HG02759 (cell line): ENCODE measurements at regions not wholly inside any gene's neighbourhood (a gene's known extent, or its start where the extent isn't known, plus 50 kb on each side); places are given as distances from the start of the nearest gene placed in this dataset.

Experiments
- ATAC-seq: cut with Tn5 transposase; IDR thresholded peaks from one replicate; pipeline ENCODE4 v1.9.1; 2021; ENCODE audit warnings: mild to moderate bottlenecking, moderate library complexity; ENCODE audit not compliant: unreplicated experiment

DNA sequence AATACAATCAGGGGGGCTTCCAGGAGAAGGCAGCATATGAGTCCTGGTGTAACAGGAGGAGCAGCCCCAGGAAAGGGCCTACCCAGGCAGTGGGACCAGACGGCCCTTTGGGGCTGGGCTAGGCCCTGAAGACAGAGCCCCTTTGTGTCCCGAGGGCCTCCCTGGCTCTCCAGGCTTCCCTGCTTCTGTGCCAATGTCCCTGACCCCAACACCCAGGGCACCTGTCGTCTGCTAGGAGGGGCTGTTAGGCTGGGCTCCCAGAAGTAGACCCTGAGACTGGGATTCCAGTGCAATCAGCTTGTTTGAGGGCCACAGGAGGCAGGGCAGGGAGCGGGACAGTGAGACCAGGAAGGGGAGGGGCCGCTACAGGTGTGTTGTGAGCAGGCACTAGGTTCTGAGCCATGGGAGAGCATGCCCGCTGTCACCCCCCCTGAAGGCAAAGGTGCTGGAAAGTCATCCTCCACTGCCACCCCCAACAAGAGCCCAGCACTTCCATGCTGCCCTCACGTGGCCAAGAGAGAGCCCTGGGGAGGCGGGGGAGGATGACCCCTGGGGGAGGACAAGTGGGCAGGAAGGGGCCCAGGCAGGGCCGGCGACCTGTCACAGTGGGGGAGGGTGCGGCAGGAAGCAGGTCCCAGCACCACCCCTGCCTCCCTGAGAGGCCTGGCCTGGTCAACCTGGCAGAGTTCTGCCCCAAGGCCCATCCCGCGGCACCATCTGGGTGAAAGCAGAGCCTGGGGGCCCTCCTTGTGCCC lies 64.8 kb downstream of the ADRA2C start:
- no peak for ATAC-seq

DNA sequence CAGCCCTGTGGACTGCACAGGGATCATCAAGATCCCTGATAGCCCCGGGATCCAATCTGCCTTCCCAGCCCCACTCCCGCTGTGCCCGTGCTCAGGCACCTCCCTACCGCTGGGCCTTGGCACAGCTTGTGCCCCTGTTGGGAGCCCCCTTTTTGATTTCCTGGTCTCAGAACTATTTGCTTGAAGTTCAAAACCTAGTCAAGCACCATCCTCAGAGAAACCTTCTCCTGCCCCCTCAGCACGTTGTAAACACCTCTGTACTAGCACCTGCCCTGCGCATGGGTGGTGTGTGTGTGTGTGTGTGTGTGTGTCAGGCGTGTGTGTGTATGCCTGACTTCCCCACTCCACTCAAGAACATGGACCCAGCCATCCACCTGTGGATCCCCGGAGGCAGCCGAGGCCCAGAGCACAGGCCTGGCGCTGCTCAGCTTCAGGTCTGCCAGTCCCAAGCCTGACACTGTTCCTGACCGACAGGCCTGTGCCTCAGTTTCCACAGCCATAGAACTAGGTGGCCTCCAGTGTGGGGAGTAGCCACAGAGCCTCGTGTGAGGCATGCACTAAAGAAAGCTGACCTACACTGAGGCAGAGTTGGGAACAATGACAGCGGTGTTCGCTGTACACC lies 65.5 kb downstream of the ADRA2C start:
- ATAC-seq, result no peak

DNA sequence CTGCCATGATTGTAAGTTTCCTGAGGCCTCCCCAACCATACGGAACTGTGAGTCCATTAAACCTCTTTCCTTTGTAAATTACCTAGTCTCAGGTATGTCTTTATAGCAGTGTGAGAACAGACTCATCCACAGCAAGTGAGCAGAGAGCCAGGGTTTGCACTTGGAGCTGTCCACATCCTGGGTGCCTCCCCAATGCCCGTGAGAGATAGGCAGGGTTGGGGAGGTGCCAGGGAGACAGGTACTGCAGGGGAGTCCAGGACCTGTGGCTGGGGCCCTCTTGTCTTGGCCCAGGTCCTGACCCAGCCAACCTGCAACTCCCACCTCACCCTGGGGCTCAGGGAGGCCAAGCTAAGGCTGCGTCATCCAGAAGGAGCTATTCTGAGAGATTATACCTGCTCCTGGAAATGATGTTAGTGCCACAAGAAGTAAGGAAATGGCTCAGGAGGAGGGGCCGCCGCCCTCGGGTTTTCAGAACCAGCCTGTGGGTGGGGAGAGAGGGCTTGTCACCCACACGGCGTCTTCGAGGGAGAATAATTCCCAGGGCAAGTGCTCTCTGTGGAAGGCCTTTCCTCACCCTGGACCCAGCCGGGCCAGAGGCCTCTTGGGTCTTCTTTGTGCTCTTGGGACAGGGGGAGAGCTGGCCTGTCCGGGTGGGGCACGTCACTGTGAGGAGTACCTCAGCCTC lies 66.5 kb downstream of the ADRA2C start:
- ATAC-seq, result no peak

DNA sequence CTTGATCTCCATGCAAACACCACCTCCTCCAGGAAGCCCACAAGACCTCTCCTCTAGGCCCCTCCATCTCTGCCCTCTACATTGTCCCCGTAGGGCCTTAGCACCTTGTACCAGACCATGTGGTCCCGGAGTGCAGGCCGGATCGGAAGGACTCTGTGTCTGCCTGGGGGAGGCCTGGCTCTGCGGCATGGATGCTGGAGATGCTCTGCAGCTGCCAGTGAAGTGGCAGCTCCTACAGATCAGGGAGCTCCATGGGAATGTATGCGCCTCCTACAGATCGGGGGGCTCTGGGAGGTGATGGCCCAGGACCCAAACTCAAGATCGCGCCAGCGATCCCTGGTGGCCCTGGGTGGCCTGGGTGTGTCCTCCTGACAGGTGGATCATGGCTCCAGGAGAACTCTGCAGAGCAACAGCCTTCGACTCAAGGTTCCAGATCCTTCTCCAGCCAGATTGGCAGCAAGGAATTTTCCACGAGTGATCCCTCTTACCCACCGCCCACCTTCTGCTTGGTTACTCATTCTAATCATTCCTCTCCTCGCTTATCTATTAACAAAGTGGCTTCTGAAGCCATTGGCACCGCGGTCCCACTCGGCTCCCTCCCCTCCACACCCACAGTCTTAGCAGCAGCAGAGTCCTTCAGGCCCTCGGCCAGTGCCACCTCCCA lies 67.3 kb downstream of the ADRA2C start:
- ATAC-seq, result no peak

DNA sequence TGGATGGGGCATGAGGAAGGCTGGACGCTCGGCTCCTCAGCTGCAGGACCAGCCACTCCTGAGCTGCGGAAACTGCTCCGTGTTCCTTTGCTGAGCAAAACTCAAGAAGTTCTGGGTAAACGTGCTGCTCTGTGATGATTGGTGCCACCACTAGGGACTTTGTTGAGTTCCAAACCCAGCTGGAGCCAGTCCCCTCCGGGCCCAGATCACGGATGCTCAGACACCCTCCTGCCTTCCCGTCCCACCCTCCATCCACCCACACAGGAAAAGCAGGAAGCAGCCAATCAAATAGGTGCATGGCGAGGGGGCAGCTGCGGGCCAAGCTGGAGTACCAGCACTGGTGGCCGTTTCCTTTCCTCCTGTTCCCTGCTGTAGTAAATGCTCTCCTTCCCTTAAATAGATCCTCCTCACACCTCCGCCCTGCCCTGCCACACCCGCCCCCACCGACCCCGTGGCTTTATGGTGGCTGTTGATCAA lies 68.0 kb downstream of the ADRA2C start:
- ATAC-seq, result no peak

DNA sequence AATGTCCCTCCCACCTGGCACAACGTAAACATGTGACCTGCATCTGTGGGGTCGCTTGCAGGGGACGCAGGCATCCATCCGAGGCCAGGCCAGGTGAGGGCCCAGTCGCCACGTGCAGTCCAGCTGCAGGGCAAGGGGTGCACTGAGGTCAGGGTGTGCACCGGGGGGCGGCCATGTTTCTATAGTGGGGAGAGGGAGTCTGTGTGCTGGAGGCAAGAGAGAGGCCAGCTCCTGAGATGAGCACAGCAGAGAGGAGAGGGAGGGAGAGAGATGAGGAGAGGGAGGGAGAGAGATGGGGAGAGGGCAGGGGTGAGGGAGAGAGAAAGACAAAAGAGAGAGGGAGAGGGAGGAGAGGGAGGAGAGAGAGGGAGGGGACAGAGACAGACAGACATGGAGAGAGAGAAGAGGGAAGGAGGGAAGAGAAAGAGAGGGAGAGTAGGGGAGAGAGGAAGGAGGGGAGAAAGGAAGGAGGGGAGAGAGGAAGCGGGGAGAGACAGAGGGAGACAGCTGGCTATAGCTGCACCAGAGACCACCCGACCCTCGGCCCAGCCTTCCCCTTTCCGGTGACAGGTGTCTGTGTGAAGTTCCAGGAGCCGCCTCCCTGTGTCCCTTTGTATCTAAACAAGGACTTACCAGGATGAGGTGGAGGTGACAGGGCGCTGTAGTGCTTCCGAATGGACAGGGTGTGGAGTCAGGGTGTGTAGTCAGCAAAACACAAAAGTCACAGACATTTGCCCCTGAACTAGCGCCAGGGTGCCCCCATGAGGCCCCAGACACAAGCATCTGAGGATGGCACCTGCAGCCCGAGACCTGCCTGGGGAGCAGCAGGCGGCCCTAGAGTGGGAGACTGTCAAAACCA lies 68.7 kb downstream of the ADRA2C start:
- no peak for ATAC-seq

DNA sequence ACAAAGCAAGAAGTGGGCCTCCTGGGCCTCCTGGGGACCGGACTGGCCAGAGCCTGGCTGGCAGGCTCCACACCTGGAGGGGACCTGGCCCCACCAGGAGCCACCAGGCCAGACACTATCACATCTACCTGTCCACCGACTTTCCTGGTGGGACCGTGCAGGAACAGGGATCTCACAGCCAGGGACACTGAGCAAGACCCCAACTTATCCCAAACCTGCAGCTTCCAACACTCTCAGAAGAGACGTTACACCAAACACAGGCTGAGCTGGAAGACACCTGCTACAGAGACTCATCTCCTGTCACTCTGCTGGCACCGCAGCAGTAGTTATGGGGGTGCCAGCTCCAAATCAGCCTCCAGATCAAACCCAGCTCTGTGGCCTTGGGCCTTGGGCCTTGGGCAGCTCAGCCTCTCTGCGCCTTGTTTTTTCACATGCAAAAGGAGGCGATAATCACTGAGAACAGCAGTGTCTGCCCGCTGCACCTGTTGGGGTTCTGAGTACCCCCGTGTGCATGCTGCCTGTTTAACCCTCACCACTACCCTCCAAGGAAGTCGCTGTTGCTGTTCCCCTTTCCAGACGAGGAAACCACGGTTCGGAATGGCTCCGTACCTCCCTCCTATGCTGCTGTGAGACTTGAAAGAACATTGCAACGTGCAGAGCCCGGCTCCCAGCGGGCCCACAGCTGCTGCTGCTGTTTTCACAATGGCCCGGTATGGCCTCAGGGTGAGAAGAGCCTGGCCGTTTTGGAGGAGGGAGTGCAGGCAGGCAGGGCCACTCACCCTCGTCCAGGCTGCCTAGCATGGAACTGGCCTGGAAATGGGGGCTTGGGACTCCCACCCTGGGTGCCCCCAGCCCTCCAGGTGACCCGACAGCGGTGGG lies 69.6 kb downstream of the ADRA2C start:
- no peak for ATAC-seq

DNA sequence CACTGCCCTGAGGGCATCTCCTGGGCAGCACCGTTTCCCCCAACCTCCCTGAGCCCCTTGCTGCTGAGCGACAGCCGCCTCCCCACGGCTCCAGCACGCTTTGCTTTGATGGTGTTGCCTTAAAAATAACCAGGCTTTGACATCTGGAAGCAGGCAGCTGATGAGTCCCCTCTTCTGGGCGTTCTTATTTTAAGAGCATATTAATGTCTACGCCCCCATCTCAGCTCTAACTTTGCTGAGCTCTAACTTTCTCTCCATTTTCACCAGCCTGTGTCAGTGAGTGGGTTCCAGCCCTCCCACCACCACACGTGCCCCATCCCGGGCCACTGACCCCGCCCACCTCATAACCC lies 70.2 kb downstream of the ADRA2C start:
- no peak for ATAC-seq

DNA sequence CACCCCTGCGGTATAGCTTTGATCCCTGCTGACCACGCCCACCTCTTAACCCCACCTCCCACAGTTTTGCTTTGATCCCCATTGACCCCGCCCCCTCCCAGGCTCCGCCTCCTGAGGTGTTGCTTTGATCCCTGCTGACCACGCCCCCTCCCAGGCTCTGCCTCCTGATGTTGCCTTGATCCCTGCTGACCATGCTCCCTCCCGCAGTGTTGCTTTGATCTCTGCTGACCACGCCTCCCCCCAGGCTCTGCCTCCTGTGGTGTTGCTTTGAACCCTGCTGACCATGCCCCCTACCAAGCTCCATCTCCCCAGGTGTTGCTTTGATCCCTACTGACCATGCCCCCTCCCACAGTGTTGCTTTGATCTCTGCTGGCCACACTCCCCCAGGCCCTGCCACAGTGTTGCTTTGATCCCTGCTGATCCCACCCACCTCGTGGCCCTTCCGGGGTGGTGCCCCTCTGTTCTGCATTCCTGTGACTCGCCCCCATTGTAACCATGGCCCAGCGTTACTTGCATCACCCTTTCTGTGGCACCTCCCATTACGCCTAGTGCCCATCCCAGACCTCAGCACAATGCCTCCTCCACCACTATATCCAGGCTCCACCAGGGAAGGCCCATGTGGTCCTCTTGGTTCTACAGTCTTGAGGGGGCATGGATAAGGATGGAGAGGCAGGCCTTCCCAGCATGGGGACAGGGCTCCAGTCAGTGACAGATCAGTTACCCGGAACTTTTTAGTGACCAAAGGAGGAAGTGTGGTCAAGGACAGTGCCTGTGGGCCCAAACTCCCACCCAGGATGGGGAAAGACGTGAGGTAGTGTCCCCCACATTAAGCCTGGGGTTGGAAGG lies 70.8 kb downstream of the ADRA2C start:
- ATAC-seq, result no peak

DNA sequence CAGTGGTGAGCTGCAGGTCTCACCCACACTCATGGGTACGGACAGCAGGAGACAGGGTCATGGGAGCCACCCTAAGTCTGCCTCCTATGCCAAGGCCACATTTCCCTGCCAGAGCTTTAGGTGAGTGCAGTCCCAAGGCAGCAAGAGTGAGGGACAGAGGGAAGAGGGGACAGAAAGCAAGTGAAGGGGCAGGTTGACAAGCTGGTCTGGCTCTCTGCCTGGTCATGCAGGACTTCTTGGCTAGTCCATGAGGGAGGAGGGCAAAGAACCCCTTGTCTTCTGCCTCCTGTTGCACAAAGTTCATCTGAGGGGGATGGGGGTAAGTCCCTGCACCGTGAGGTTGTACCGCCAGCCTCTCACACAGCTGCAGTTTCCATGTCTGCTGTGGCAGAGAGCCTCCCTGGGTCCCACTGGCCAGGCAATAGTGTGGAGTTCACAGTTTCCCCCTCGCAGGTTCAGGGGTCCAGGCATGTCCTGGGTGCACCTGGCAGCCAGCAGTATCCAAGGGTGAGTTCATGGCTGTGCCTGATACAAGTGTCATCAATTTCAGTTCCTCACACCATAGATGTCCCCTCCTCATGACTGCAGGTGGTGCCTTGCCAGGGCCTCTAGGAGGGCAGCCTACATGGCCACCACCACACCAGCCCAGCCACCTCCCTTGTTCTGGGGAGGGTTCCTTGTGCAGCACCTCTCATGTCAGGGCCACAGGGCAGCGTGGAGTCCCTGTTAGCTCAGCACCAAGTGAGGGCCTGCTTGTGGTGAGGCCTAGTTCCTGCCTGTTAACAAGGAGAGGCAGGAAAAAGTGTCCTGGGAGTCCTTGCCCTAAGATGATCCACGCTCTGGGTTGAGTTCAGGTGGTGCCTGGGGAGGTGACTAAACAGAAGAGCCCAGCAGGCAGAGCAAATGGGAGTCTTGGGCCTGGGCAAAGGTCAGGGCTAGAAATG lies 72.5 kb downstream of the ADRA2C start:
- ATAC-seq, result no peak

DNA sequence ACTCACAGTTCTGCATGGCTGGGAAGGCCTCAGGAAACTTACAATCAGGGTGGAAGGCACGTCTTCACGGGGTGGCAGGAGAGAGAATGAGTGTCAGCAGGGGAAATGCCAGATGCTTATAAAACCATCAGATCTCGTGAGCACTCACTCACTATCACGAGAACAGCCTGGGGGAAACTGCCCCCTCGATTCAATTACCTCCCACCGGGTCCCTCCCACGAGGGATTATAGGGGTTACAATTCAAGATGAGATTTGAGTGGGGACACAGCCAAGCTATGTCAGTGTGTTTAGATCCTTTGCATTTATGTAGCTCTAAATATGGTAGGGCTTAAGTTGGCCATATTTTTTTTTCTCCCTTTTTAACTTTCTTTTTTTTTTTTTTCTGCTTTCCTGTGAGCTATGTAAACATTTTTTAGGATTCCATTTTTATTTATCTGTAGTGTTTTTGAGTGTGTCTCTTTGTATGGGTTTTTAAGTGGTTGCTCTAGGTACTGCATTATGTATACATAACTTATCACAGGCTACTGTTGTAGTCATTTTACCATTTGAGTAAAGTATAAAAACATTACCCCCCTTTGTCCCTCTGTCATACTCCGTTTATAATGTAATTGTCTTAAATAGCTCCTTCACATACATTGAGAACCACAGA lies 79.0 kb downstream of the ADRA2C start:
- no peak for ATAC-seq

DNA sequence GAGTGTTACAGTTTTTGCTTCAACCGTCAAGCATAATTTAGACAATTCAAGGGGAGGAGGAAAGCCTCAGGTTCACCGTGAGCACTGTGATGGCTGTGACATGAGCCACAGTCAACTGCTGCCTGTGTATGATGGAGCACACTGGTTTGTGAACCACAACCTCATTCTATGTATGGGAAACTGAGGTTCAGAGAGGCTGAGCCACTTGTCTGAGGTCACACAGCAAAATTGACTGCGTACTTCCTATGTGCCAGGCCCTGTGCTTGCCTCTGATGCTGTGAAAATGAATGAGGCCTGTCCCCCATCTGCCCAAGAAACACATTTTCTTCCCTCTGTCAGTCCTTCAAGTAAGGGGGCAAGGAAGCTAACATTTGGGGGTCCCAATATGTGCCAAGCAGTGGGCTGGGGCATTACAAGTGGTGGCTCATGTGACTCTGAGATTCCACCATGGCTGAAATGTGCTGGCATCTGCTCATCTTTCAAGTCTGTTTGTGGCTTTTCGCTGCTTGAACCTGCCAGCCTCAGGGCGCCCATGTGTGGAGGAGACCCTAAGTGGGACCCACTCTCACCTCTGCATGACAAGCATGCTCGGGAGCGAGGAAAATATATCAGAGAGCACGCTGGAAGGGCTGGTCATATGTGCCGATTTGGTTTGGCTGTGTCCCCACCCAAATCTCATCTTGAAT lies 79.7 kb downstream of the ADRA2C start:
- ATAC-seq, result no peak

DNA sequence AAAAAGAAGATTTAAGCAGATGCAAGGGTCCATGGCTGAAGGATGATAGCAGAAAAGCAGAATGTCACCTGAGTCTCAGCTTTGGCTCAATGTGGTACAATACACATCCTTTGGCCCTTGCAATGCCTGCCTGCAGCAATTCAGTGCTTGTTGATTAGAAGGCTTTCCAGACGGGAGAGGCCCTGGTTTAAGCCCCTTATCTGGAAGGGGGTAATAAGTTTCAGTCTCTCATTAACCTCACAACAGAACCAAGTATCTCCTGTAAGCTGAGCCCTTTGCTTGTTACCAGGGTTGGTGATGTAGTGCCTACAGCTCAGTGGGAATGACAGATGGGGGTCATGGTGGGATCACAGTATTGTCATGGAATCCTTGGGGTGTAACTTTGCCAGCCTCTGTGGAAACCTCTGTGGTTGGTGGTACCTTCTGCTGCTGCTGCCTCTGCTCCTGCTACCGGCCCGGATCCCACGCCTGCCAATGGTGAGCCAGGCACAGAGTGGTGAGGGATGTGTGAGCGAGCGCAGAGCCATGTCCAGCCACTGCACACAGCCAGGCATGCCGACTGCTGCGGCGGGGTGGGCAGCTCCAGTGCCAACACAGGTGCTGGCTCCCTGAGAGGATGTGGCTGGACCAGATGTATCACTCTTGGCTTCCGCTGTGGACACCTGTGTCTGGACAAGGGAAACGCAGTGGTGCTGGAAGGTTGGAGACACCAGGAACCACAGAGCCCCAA lies 81.2 kb downstream of the ADRA2C start:
- ATAC-seq, result no peak

DNA sequence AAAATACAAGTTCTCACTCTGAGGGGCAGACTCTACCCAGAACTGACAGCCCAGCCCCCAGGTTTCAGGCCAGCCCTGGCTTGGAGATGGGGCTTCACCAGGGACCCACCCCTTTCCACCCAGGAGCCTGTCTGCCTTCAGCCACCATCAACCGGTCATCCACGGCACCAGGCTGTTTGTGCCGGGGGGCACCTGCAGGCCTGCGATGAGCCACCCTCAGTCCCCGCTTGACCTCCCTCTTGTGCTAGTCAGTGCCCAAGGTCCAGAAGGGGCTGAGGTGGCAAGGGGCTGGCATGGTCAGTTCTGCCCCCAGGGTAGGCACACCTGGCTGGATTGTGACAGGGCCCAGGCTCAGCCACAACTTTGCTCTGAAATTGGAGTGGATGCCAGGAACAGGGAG lies 82.1 kb downstream of the ADRA2C start:
- no peak for ATAC-seq

DNA sequence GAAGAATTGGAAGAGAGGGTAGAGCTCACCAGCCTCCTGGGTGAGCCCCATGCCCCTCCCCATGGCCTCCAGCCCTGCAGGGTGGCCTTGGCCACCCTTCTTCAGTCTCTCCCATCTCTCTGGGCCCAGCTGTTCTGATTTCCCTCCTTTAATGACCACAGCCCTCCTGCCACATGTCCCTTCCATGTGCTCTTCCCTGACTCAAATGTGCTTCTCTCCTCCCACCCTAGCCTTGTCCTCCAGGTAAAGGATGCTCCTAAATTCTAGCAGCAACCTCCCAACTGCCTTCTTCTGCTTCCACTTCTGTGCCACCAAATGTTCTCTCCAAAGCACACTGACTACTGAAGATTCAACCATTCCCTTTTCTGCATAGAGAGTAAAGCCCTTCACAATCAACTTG lies 83.0 kb downstream of the ADRA2C start:
- no peak for ATAC-seq

DNA sequence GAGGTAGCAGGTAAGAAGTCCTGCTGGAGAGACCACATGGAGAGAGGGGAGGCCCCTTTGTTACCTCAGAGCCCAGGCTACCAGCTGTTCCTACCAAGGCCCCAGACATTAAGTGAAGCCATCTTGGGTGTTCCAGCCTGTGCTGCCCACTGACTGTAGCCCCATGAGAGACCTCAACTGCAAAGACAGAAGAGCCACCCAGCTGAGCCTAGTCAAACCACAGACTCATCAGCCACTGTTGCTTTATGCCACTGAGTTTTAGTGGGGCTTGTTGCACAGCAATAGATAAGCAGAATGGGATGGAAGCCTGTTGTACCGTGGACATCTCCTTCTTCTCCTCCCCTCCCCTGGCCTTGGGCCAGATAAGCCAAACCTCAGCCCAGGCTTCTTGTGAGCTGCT lies 83.9 kb downstream of the ADRA2C start:
- ATAC-seq, result no peak
